Liver (tissue), 7 donors: ENCODE measurements at regions not wholly inside any gene's neighbourhood (a gene's known extent, or its start where the extent isn't known, plus 50 kb on each side); places are given as distances from the start of the nearest gene placed in this dataset.

Experiments
- DNase-seq: peaks from one replicate; pipeline ENCODE4 v3.0.0-alpha.2; 2017; ENCODE audit warnings: low spot score
- H3K27ac ChIP-seq, 2 donors: one replicate each; pipeline ENCODE4 v1.7.0; 2013; ENCODE audit warnings: inconsistent platforms in 2 of 2, low read length in 2 of 2, control low read depth in 1 of 2, low read depth in 1 of 2, mild to moderate bottlenecking in 1 of 2
- H3K27me3 ChIP-seq, 4 donors: one replicate each; pipeline versions ENCODE4 v1.6.1 to v1.7.0; 2013; ENCODE audit warnings: low read length in 3 of 4, inconsistent platforms in 1 of 4, mild to moderate bottlenecking in 1 of 4, moderate library complexity in 1 of 4; ENCODE audit not compliant: control insufficient read depth in 4 of 4, insufficient read depth in 4 of 4
- H3K36me3 ChIP-seq, 4 donors: one replicate each; pipeline versions ENCODE4 v1.6.1 to v1.7.0; 2013; ENCODE audit warnings: low read length in 3 of 4, mild to moderate bottlenecking in 3 of 4, low read depth in 1 of 4, moderate library complexity in 1 of 4; ENCODE audit not compliant: control insufficient read depth in 4 of 4, insufficient read depth in 3 of 4
- H3K4me1 ChIP-seq, 4 donors: one replicate each; pipeline versions ENCODE4 v1.6.1 to v1.7.0; 2013; ENCODE audit warnings: low read length in 3 of 4, mild to moderate bottlenecking in 3 of 4, moderate library complexity in 1 of 4; ENCODE audit not compliant: control insufficient read depth in 4 of 4, insufficient read depth in 4 of 4
- H3K4me3 ChIP-seq, 3 donors: one replicate each; pipeline versions ENCODE4 v1.6.1 to v1.7.0; 2013; ENCODE audit warnings: low read length in 3 of 3, control low read depth in 1 of 3, low read depth in 1 of 3, mild to moderate bottlenecking in 1 of 3
- H3K9ac ChIP-seq, 2 donors: one replicate each; pipeline ENCODE4 v1.7.0; 2013; ENCODE audit warnings: low read length in 2 of 2, mild to moderate bottlenecking in 2 of 2, moderate library complexity in 2 of 2, control low read depth in 1 of 2, low read depth in 1 of 2
- H3K9me3 ChIP-seq, 4 donors: one replicate each; pipeline versions ENCODE4 v1.6.1 to v1.7.0; 2013; ENCODE audit warnings: low read length in 3 of 4; ENCODE audit not compliant: control insufficient read depth in 4 of 4
- ATF3 ChIP-seq: IDR thresholded peaks from 2 replicates; pipeline ENCODE4 v1.6.1; 2016; ENCODE audit warnings: antibody characterized with exemption
- EGR1 ChIP-seq, 2 donors: IDR thresholded peaks; 2 replicates each; pipeline ENCODE4 v1.6.1; 2016 to 2018; ENCODE audit warnings: antibody characterized with exemption in 2 of 2, low read depth in 2 of 2
- FOXA1 ChIP-seq: IDR thresholded peaks from 2 replicates; pipeline ENCODE4 v1.6.1; 2016; ENCODE audit warnings: antibody characterized with exemption
- FOXA2 ChIP-seq: IDR thresholded peaks from 2 replicates; pipeline ENCODE4 v1.6.1; 2016; ENCODE audit warnings: antibody characterized with exemption
- GABPA ChIP-seq, 2 donors: IDR thresholded peaks in 1 of 2; conservative IDR thresholded peaks in 1 of 2; 2 replicates each; pipeline ENCODE4 v1.6.1; 2016; ENCODE audit warnings: antibody characterized with exemption in 2 of 2, mild to moderate bottlenecking in 1 of 2, moderate library complexity in 1 of 2
- HNF4A ChIP-seq, 2 donors: conservative IDR thresholded peaks; 2 replicates each; pipeline ENCODE4 v1.6.1; 2016; ENCODE audit warnings: antibody characterized with exemption in 2 of 2, mild to moderate bottlenecking in 2 of 2
- JUND ChIP-seq, 2 donors: IDR thresholded peaks; 2 replicates each; pipeline ENCODE4 v1.6.1; 2016; ENCODE audit warnings: antibody characterized with exemption in 2 of 2
- MAX ChIP-seq: IDR thresholded peaks from 2 replicates; pipeline ENCODE4 v1.6.1; 2016; ENCODE audit warnings: antibody characterized with exemption
- RAD21 ChIP-seq, 2 donors: IDR thresholded peaks; 2 replicates each; pipeline ENCODE4 v1.6.1; 2016; ENCODE audit warnings: antibody characterized with exemption in 2 of 2, mild to moderate bottlenecking in 2 of 2
- REST ChIP-seq: IDR thresholded peaks from 2 replicates; pipeline ENCODE4 v1.6.1; 2016; ENCODE audit warnings: antibody characterized with exemption, mild to moderate bottlenecking
- RXRA ChIP-seq, 2 donors: IDR thresholded peaks; 2 replicates each; pipeline ENCODE4 v1.6.1; 2017 to 2018; ENCODE audit warnings: antibody characterized with exemption in 2 of 2, mild to moderate bottlenecking in 1 of 2
- SP1 ChIP-seq: IDR thresholded peaks from 2 replicates; pipeline ENCODE4 v1.6.1; 2018; ENCODE audit warnings: antibody characterized with exemption, mild to moderate bottlenecking
- TAF1 ChIP-seq: conservative IDR thresholded peaks from 2 replicates; pipeline ENCODE4 v1.6.1; 2016; ENCODE audit warnings: antibody characterized with exemption, mild to moderate bottlenecking
- YY1 ChIP-seq: IDR thresholded peaks from 2 replicates; pipeline ENCODE4 v1.6.1; 2016; ENCODE audit warnings: antibody characterized with exemption, mild to moderate bottlenecking
- WGBS: extraction: QIAGEN DNeasy Blood & Tissue Kit; methylation state at CpG from one replicate; pipeline ENCODE4 v1.1.7; 2013; 5-methylcytosine and 5-hydroxymethylcytosine counted together
- TF ChIP-seq, protein P1 (sequence below): IDR thresholded peaks from 2 replicates; pipeline ENCODE4 v1.6.1; 2016; ENCODE audit warnings: antibody characterized with exemption
- donor health status: healthy.
- donor health status: healthy.
- donor health status: healthy.
- donor health status: healthy.

- Histone ChIP-seq H3K27me3 (peaks cover 0 to 3% (median 0%) of the 10 kb centered on the region in 4 donors), H3K9ac (no peak overlapping the region), H3K27ac (no peak overlapping the region), H3K9me3 (no peaks in the 10 kb centered on the region), H3K4me1 (no peaks in the 10 kb centered on the region), H3K4me3 (no peak overlapping the region), H3K36me3 (no peaks in the 10 kb centered on the region)
- TF ChIP-seq HNF4A (conservative IDR thresholded peaks at IDR 0.05) (peak in 1 of 2 donors; percentile 7), JUND (IDR thresholded peaks at IDR 0.05) (no peak), GABPA (IDR thresholded peaks at IDR 0.05 in 1 of 2, conservative IDR thresholded peaks at IDR 0.05 in 1 of 2) (no peak)
- no peak for DNase-seq
Measured at GRCh38 chr15:61640756-61641155, 411.7 kb upstream of the RORA start.

GRCh38 chr15:61639491-61639890, 410.4 kb upstream of the RORA start:
- Histone ChIP-seq H3K27ac (no peak overlapping the region), H3K36me3 (no peaks in the 10 kb centered on the region), H3K27me3 (peaks cover 0 to 3% (median 0%) of the 10 kb centered on the region in 4 donors), H3K9me3 (no peaks in the 10 kb centered on the region), H3K9ac (no peak overlapping the region), H3K4me1 (no peaks in the 10 kb centered on the region), H3K4me3 (no peak overlapping the region)
- WGBS, result 70% methylated on average over 12 of the region's 12 CpGs
- no peak for DNase-seq
- TF ChIP-seq RXRA (IDR thresholded peaks at IDR 0.05) (no peak), EGR1 (IDR thresholded peaks at IDR 0.05; ENCODE audit: low read depth in 2 of 2) (no peak)

DNA sequence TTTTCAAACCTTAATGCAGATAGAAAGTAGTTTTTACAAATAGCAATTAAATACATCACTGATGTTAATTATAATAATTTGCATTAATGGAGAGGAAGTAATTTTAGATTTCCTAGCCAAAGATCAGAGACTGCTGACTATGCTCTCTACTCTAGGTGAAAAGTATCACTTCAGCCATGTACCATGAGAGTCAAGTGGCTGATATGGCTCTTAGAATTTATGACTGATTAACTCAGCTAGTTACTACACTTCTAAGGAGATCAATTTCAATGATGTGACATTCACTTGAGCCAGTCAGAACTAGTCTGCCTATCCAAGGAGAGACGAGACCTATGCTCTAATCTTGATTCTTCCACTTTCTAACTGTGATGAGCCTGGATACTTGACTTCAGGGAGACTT, 405.7 kb upstream of the RORA start:
- 90% methylated on average over 1 of the region's 1 CpG for WGBS
- Histone ChIP-seq H3K9me3 (no peaks in the 10 kb centered on the region), H3K27me3 (no peaks in the 10 kb centered on the region), H3K36me3 (no peaks in the 10 kb centered on the region), H3K4me3 (no peak overlapping the region), H3K27ac (no peak overlapping the region), H3K4me1 (no peaks in the 10 kb centered on the region), H3K9ac (no peak overlapping the region)
- DNase-seq, result no peak
- no peak for TF ChIP-seq GABPA (IDR thresholded peaks at IDR 0.05 in 1 of 2, conservative IDR thresholded peaks at IDR 0.05 in 1 of 2)

DNA sequence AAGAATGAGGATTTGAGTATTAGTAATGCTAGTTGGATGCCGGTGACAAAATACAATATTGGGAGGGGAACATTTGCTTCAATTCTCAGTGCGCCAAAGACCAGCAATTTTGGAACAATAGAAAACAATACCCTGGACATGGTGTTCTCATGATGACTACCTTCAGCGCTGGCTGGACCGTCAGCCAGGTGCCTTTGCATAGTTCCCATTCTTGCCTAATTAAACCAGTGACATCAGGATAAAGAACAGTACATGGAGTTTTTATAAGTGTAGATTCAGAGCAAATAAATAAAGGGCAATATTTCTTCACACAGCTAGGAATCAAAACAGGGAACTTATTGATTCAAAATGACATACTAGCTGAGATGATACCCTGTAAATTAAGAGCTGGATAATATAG, 404.8 kb upstream of the RORA start:
- TF ChIP-seq RAD21 (IDR thresholded peaks at IDR 0.05) (no peak), FOXA1 (no peak)
- Histone ChIP-seq H3K4me3 (no peak overlapping the region), H3K9me3 (no peaks in the 10 kb centered on the region), H3K4me1 (no peaks in the 10 kb centered on the region), H3K9ac (no peak overlapping the region), H3K27me3 (no peaks in the 10 kb centered on the region), H3K27ac (no peak overlapping the region), H3K36me3 (no peaks in the 10 kb centered on the region)
- no peak for DNase-seq
- WGBS, result 92% methylated on average over 4 of the region's 4 CpGs

DNA sequence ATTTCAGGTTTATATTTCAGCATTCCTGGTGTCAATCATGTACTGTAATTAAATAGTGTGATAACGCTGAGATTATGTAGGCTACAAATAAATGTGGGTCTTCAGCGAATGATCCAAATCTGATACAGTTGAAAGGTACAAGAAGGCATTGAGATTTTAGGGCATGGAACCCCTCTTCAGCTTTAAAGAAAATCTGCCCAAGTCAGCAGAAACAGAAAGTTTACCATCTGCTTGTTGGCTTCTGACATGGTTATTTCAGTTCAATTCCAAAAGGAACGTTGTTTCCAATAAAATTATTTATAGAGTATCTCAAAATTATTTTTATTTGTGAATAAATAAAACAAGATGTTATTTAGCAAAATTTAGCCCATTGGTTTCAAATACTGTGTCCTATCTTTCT, 400.2 kb upstream of the RORA start:
- H3K9ac ChIP-seq, result no peak overlapping the region
- no peaks in the 10 kb centered on the region for H3K36me3 ChIP-seq
- WGBS, result 90% methylated on average over 3 of the region's 3 CpGs
- no peak overlapping the region for H3K27ac ChIP-seq
- H3K4me3 ChIP-seq, result no peak overlapping the region
- H3K4me1 ChIP-seq, result no peaks in the 10 kb centered on the region
- DNase-seq, result no peak
- no peaks in the 10 kb centered on the region for H3K27me3 ChIP-seq
- H3K9me3 ChIP-seq, result no peaks in the 10 kb centered on the region
- TF ChIP-seq GABPA (IDR thresholded peaks at IDR 0.05 in 1 of 2, conservative IDR thresholded peaks at IDR 0.05 in 1 of 2), result no peak
- TF ChIP-seq MAX, result no peak
- TF ChIP-seq REST, result no peak
- TF ChIP-seq ATF3, result no peak
- no peak for TF ChIP-seq TAF1
- no peak for TF ChIP-seq JUND (IDR thresholded peaks at IDR 0.05)
- TF ChIP-seq EGR1 (IDR thresholded peaks at IDR 0.05; ENCODE audit: low read depth in 2 of 2), result no peak
- TF ChIP-seq FOXA2, result no peak
- no peak for TF ChIP-seq RAD21 (IDR thresholded peaks at IDR 0.05)
- no peak for TF ChIP-seq YY1
- no peak for TF ChIP-seq SP1
- TF ChIP-seq, protein P1, sequence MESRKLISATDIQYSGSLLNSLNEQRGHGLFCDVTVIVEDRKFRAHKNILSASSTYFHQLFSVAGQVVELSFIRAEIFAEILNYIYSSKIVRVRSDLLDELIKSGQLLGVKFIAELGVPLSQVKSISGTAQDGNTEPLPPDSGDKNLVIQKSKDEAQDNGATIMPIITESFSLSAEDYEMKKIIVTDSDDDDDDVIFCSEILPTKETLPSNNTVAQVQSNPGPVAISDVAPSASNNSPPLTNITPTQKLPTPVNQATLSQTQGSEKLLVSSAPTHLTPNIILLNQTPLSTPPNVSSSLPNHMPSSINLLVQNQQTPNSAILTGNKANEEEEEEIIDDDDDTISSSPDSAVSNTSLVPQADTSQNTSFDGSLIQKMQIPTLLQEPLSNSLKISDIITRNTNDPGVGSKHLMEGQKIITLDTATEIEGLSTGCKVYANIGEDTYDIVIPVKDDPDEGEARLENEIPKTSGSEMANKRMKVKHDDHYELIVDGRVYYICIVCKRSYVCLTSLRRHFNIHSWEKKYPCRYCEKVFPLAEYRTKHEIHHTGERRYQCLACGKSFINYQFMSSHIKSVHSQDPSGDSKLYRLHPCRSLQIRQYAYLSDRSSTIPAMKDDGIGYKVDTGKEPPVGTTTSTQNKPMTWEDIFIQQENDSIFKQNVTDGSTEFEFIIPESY, result no peak
